IPS-18c (cell line): ENCODE measurements at regions not wholly inside any gene's neighbourhood (a gene's known extent, or its start where the extent isn't known, plus 50 kb on each side); places are given as distances from the start of the nearest gene placed in this dataset.
A peak's percentile ranks its signal among the peaks of the same experiment; 100 is the strongest.

Experiments
- H3K4me3 ChIP-seq: 2 replicates; pipeline ENCODE4 v1.7.0; 2013; ENCODE audit warnings: low read depth, mild to moderate bottlenecking, low read length, moderate library complexity; ENCODE audit not compliant: insufficient read depth
- H3K9me3 ChIP-seq: one replicate; pipeline ENCODE4 v1.6.1; 2013; ENCODE audit warnings: mild to moderate bottlenecking, low read length, moderate library complexity; ENCODE audit not compliant: control insufficient read depth, insufficient read depth

GRCh38 chr7:67552738-67553137 lies 556.1 kb downstream of the TYW1 start:
- H3K4me3 ChIP-seq: no peak overlapping the region
- peaks cover 20% of the 10 kb centered on the region for H3K9me3 ChIP-seq

- no peak overlapping the region for H3K4me3 ChIP-seq
- peaks cover 20% of the 10 kb centered on the region for H3K9me3 ChIP-seq
These were observed 556.7 kb downstream of the TYW1 start for GRCh38 chr7:67553378-67553777.

DNA sequence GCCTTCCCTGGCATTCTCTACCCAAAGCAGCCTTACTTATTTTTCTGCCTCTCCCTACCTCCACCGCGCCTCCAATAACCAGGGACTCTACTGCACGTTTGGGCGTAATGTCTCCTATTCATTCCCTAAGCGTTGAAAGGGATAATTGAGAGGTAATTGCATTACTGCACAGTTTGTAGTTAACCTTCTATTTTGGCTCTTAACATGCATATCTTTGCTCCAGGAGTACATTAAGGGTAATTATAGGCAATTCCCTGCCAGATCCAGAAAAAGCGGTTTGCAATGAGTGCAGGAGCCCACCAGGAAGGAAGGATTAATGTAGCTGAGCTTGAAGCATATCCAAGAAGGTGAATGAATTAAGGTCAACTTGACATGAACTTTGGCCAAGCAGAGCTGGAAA lies 558.4 kb downstream of the TYW1 start:
- Histone ChIP-seq H3K4me3 (no peak overlapping the region), H3K9me3 (peaks cover 22% of the 10 kb centered on the region)

DNA sequence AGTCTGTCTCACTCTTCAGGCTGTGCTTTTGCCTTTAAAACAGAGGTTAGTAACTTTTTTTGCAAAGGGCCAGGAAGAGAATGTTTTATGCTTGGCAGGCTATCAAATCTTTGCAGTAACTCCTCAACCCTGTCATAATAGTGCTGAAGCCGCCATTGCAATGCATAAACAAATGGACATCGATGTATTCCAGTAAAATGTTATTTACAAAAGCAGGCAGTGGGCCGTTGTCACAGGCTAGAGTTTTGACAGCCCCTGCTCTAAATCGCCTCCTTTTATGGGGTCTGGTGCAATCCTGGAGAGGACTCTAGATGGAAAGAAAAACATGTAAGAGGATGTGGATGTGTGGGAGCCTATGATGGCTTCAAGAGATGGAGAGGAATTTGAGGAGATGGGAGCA lies 568.3 kb downstream of the TYW1 start:
- Histone ChIP-seq H3K4me3 (no peak overlapping the region; the same call in 1 of the 2 replicates), H3K9me3 (peaks cover 17% of the 10 kb centered on the region)

GRCh38 chr7:67566101-67566500 lies 569.5 kb downstream of the TYW1 start:
- H3K4me3 ChIP-seq: no peak overlapping the region
- H3K9me3 ChIP-seq: peaks cover 17% of the 10 kb centered on the region

GRCh38 chr7:67571026-67571545 lies 574.5 kb downstream of the TYW1 start:
- Histone ChIP-seq H3K9me3 (peaks cover 16% of the 10 kb centered on the region), H3K4me3 (no peak overlapping the region)

DNA sequence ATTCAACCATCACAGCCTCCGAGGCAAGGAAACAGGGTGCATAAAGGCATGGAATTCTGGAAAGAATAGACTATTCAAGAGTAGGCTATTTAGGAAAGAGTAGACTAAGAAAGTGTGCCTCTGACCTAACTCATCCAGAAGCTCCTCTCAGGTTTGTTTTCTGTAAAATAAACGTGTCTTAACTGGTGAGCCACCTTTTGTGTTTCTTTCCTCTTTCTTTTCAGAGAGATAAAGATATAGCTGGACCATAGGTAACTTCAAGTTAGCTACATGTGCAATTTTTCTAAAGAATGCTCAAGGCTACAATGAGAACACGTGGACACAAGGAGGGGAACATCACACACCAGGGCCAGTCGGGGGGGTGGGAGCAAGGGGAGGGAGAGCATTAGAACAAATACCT lies 577.0 kb downstream of the TYW1 start:
- no peak overlapping the region for H3K4me3 ChIP-seq
- peaks cover 19% of the 10 kb centered on the region for H3K9me3 ChIP-seq

- H3K9me3 ChIP-seq: peaks cover 21% of the 10 kb centered on the region
- H3K4me3 ChIP-seq: no peak overlapping the region
These were observed 592.0 kb downstream of the TYW1 start for GRCh38 chr7:67588631-67589030.

DNA sequence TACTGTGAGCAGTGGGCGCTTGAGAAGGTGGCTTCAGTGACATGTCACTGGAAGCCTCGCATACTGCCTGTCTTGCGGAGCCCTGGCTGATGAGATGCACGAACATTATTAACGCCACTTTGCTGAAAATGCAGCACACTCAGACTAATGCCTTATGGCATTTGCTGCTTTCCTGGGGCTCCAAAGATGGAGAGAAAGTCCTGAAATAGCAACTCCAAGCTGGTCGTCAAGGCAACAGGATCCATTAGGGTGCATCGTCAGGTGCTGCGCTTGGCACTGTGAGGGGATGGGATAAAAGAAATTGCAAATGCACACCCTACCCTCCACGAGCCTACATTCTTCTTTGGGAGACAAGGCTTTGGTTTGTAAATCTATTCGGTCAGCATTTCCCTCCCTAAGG lies 592.5 kb downstream of the TYW1 start:
- Histone ChIP-seq H3K9me3 (peaks cover 27% of the 10 kb centered on the region), H3K4me3 (no peak overlapping the region; the same call in 1 of the 2 replicates)

DNA sequence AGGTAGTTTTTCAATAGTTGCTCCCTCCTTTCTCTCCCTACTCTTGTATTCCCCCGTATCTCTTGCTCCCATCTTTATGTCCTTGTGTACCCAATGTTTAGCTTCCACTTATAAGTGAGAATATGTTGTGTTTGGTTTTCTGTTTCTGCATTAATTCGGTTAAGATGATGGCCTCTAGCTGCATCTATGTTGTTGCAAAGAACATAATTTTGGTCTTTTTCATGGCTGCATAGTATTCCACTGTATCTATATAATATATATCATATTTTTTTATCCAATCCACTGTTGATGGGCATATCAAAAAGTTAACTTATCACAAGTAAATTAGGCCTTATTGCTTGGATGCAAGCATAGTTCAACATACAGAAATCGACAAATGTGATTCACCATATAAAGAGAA lies 594.0 kb downstream of the TYW1 start:
- H3K9me3 ChIP-seq: peaks cover 32% of the 10 kb centered on the region

GRCh38 chr7:67593794-67594193 lies 597.2 kb downstream of the TYW1 start:
- H3K9me3 ChIP-seq: peaks cover 37% of the 10 kb centered on the region
- no peak overlapping the region; the same call in 1 of the 2 replicates for H3K4me3 ChIP-seq

More for the DNA sequence above, 594.0 kb downstream of the TYW1 start:
- no peak overlapping the region for H3K4me3 ChIP-seq

DNA sequence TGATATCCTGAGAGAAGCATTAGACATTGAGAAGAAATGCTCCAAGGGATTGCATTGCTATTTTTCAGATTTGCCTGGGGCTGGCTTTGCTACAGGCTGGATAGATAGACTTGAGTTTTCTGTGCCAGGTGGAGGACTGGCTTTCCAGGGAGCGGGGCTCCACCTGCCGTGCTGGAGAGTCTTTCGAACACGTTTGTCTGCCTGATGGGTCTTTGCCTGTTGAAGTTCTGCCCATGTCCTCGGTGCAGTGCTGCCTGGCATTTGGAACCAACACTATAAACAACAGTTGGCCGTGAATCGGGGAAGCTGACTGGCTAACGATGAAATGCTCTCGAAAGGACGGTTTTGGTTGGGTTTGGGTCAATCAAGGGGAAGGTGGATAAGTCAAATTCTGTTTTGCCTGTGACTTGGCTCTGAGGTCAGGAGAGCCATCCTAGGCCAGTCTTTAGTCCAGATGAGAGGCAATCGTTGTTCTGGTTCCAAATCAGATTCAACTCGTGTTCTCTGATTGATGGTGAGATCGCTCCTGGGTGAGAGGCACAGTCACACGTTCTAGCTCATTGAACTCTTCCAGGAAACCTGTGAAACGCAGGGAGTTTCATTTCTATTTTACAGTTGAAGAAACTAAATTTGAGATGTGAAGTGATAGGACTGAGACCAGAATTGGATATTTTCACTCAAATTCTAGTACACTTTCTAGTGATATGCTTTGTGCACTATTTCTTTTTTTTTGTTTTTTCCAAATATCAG lies 599.0 kb downstream of the TYW1 start:
- no peak overlapping the region; the same call in 1 of the 2 replicates for H3K4me3 ChIP-seq
- H3K9me3 ChIP-seq: peaks cover 45% of the 10 kb centered on the region

DNA sequence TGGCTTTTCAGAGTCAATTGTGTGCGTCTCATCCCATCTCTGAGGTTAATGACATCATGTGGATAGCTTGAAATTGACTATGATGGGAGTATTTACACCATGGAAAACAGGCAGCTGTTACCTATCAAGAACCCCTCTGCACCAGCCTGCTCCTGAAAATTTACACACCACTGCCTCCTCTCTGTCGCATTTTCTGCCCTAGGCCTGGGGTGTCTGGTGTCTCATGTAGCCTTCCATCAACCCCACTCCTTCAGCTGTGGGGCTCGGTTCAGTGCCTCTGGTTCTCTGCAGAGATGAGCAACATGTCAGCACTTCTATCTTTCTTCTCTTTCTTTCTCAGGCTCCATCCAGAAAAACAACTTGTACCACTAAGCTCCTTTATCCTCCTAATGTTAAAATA lies 600.5 kb downstream of the TYW1 start:
- no peak overlapping the region; the same call in 1 of the 2 replicates for H3K4me3 ChIP-seq
- peaks cover 45% of the 10 kb centered on the region for H3K9me3 ChIP-seq

GRCh38 chr7:67598469-67598868 lies 601.8 kb downstream of the TYW1 start:
- H3K9me3 ChIP-seq: peaks cover 50% of the 10 kb centered on the region
- no peak overlapping the region for H3K4me3 ChIP-seq

GRCh38 chr7:67599331-67600062 lies 602.9 kb downstream of the TYW1 start:
- peaks cover 44% of the 10 kb centered on the region for H3K9me3 ChIP-seq
- H3K4me3 ChIP-seq: peak overlapping the region; percentile 25; the same call in 1 of the 2 replicates

- H3K4me3 ChIP-seq: no peak overlapping the region; the same call in 1 of the 2 replicates
- H3K9me3 ChIP-seq: peaks cover 37% of the 10 kb centered on the region
These were observed 605.7 kb downstream of the TYW1 start for GRCh38 chr7:67602246-67602887.

DNA sequence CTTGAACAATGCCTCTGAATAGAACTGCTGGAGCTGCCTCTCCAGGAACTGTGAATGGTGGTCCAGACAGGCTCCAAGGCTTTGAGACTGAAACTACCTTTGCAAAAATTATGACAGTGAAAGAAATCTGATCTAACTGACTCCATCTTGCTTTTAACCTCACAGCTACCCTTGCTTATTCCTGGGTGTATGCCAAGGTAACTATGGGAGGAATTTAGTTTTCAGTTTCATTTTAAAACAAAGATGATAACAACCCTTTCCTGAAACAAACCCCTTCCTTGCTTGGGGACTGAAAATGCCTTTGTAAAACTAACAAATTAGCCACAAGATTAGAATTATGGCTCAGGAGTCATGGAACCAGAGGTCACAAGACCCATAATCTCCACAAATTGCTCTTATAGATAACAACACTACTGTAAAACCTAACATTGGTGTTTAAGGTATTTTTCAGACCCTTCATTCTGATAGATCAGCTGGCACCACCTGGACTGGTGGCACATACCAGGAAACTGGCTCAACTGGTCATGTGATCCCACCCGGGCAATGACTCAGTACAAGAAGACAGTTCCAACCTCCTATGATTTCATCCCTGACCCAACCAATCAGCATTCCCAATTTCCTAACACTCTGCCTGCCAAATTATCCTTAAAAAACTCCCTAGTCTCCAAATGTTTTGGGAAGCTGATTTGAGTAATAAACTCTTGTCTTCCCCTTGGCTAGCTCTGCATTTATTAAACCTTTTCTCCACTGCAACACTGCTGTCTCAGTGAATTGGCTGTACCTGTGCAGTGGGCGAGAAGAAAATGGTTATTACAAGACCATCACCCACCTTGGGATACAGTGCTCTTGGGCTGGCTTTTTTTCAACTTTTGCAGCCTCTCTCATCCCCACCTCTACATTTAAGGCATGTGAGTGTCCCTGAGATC lies 608.1 kb downstream of the TYW1 start:
- Histone ChIP-seq H3K4me3 (no peak overlapping the region), H3K9me3 (peaks cover 36% of the 10 kb centered on the region)
